AG09309 (cell line): ENCODE measurements at regions not wholly inside any gene's neighbourhood (a gene's known extent, or its start where the extent isn't known, plus 50 kb on each side); places are given as distances from the start of the nearest gene placed in this dataset.

Experiments used
- DNase-seq: peaks from one replicate; pipeline ENCODE4 v3.0.0-alpha.2; 2010; ENCODE audit warnings: low read depth
- H3K4me3 ChIP-seq: 2 replicates; pipeline ENCODE4 v1.5.1; 2011; ENCODE audit warnings: mild to moderate bottlenecking, low read depth, low read length, moderate library complexity; ENCODE audit not compliant: control insufficient read depth
- CTCF ChIP-seq: IDR thresholded peaks from 2 replicates; pipeline ENCODE4 v1.5.1; 2011; ENCODE audit warnings: mild to moderate bottlenecking, low read depth, low read length, inconsistent platforms; ENCODE audit not compliant: insufficient read depth, control insufficient read depth; ENCODE audit errors: missing control alignments

GRCh38 chr3:165440380-165440779, 244.2 kb upstream of the SLITRK3 start:
- H3K4me3 ChIP-seq: no peak overlapping the region

GRCh38 chr3:165439765-165440164, 243.6 kb upstream of the SLITRK3 start:
- TF ChIP-seq CTCF: no peak
- no peak overlapping the region for H3K4me3 ChIP-seq
- no peak for DNase-seq

More at GRCh38 chr3:165440380-165440779, 244.2 kb upstream of the SLITRK3 start:
- TF ChIP-seq CTCF: no peak
- DNase-seq: no peak

GRCh38 chr3:165434516-165434915, 238.3 kb upstream of the SLITRK3 start:
- no peak overlapping the region for H3K4me3 ChIP-seq
- DNase-seq: no peak
- no peak for TF ChIP-seq CTCF

GRCh38 chr3:165406425-165406824, 210.2 kb upstream of the SLITRK3 start:
- TF ChIP-seq CTCF: no peak
- no peak for DNase-seq
- H3K4me3 ChIP-seq: no peak overlapping the region

GRCh38 chr3:165404357-165405027, 208.3 kb upstream of the SLITRK3 start:
- H3K4me3 ChIP-seq: no peak overlapping the region
- no peak for TF ChIP-seq CTCF
- DNase-seq: no peak

GRCh38 chr3:165403666-165404065, 207.5 kb upstream of the SLITRK3 start:
- TF ChIP-seq CTCF: no peak
- no peak for DNase-seq

GRCh38 chr3:165395188-165395587, 199.0 kb upstream of the SLITRK3 start:
- DNase-seq: no peak
- H3K4me3 ChIP-seq: no peak overlapping the region
- no peak for TF ChIP-seq CTCF

More at GRCh38 chr3:165403666-165404065, 207.5 kb upstream of the SLITRK3 start:
- no peak overlapping the region for H3K4me3 ChIP-seq
